Mucosa of rectum (tissue), 2 donors: ENCODE measurements at regions not wholly inside any gene's neighbourhood (a gene's known extent, or its start where the extent isn't known, plus 50 kb on each side); places are given as distances from the start of the nearest gene placed in this dataset.

ENCODE experiments used
- H3K27ac ChIP-seq, 2 donors: one replicate each; pipeline ENCODE4 v1.7.0; 2013; ENCODE audit warnings: inconsistent platforms in 2 of 2, low read depth in 2 of 2, low read length in 2 of 2
- H3K27me3 ChIP-seq, 2 donors: one replicate each; pipeline ENCODE4 v1.7.0; 2013; ENCODE audit warnings: low read length in 2 of 2; ENCODE audit not compliant: control insufficient read depth in 2 of 2, insufficient read depth in 2 of 2
- H3K36me3 ChIP-seq, 2 donors: one replicate each; pipeline ENCODE4 v1.7.0; 2013; ENCODE audit warnings: low read length in 2 of 2; ENCODE audit not compliant: control insufficient read depth in 2 of 2, insufficient read depth in 2 of 2
- H3K4me1 ChIP-seq, 2 donors: one replicate each; pipeline ENCODE4 v1.7.0; 2013; ENCODE audit warnings: low read length in 2 of 2, mild to moderate bottlenecking in 1 of 2; ENCODE audit not compliant: control insufficient read depth in 2 of 2, insufficient read depth in 2 of 2
- H3K4me3 ChIP-seq, 2 donors: one replicate each; pipeline ENCODE4 v1.7.0; 2013; ENCODE audit warnings: low read length in 2 of 2
- H3K9ac ChIP-seq, 2 donors: one replicate each; pipeline ENCODE4 v1.7.0; 2013; ENCODE audit warnings: low read length in 2 of 2, low read depth in 1 of 2, mild to moderate bottlenecking in 1 of 2
- H3K9me3 ChIP-seq, 2 donors: one replicate each; pipeline ENCODE4 v1.7.0; 2013; ENCODE audit warnings: low read length in 2 of 2; ENCODE audit not compliant: control insufficient read depth in 2 of 2
- donor health status: healthy.
- donor health status: Normal muscosa, but diverticular disease.

GRCh38 chr6:29999416-29999815 lies 57.1 kb downstream of the HLA-A start:
- H3K9me3 ChIP-seq, result no peaks in the 10 kb centered on the region
- no peaks in the 10 kb centered on the region for H3K4me1 ChIP-seq
- no peak overlapping the region for H3K4me3 ChIP-seq
- H3K36me3 ChIP-seq, result no peaks in the 10 kb centered on the region
- H3K9ac ChIP-seq, result no peak overlapping the region
- H3K27ac ChIP-seq, result no peak overlapping the region
- no peaks in the 10 kb centered on the region for H3K27me3 ChIP-seq

DNA sequence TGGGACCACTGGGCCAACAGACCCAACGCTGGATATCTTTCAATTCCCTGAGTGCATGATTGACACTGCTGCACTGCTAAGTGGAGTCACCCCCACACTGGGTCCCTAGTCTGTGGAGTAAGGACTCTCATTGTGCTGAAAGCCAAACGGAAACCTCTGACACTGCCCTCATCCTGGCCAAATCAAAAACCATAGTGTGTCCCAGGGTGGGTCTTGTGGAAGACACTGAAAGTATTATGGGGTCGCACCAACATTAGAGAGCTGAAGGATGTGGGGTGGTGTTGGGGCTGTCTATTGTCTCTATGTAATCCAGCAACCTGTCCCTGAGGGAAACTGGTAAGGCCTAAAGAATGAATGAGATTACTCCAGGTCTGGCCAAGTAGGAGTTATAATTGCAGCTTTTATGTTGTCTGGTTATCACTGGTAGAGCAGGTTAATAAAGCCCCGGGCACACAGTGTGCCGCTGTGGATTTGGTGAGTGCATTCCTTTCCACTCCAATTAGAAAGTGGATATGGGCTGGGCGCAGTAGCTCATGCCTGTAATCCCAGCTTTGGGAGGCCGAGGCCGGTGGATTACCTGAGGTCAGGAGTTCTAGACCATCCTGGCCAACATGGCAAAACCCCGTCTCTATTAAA lies 57.9 kb downstream of the HLA-A start:
- no peaks in the 10 kb centered on the region for H3K4me1 ChIP-seq
- H3K9me3 ChIP-seq, result no peaks in the 10 kb centered on the region

GRCh38 chr6:30002871-30003270 lies 58.2 kb upstream of the POLR1H start:
- no peaks in the 10 kb centered on the region for H3K9me3 ChIP-seq
- no peak overlapping the region for H3K4me3 ChIP-seq
- H3K27ac ChIP-seq, result no peak overlapping the region
- H3K4me1 ChIP-seq, result peaks cover 6 to 11% of the 10 kb centered on the region in 2 donors
- H3K27me3 ChIP-seq, result peaks cover 7 to 12% of the 10 kb centered on the region in 2 donors
- no peaks in the 10 kb centered on the region for H3K36me3 ChIP-seq
- H3K9ac ChIP-seq, result no peak overlapping the region

More for the DNA sequence above, 57.9 kb downstream of the HLA-A start:
- Histone ChIP-seq H3K27ac (no peak overlapping the region), H3K9ac (no peak overlapping the region), H3K4me3 (no peak overlapping the region), H3K27me3 (peaks cover 0 to 4% of the 10 kb centered on the region in 2 donors), H3K36me3 (no peaks in the 10 kb centered on the region)

DNA sequence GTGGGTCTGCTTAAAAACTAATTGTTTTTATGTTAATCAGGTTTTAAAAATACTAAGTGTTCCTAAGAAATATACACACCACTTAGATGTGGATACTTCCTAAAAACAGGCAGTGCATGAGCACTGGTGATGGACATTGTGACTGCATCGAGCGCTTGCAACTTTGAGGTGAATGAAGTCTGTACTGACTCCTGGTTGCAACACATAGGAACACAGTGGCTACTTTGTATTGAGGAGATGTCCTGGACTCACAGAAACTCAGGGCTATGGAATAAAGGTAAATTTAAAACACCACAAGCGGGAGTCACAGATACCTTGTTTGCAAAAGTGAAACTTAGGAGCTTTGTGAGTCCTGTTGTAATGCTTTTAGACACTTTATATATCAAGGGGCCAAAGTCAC lies 55.6 kb upstream of the POLR1H start:
- H3K9ac ChIP-seq, result no peak overlapping the region
- H3K4me1 ChIP-seq, result peaks cover 6 to 11% of the 10 kb centered on the region in 2 donors
- peak overlapping the region in 1 of 2 donors; percentile 62 for H3K4me3 ChIP-seq
- no peaks in the 10 kb centered on the region for H3K9me3 ChIP-seq
- no peak overlapping the region for H3K27ac ChIP-seq
- H3K36me3 ChIP-seq, result no peaks in the 10 kb centered on the region
- H3K27me3 ChIP-seq, result peaks cover 12 to 13% of the 10 kb centered on the region in 2 donors

GRCh38 chr6:30006170-30007131 lies 54.6 kb upstream of the POLR1H start:
- H3K4me3 ChIP-seq, result peak overlapping the region; percentile 62 to 68
- no peaks in the 10 kb centered on the region for H3K9me3 ChIP-seq
- no peaks in the 10 kb centered on the region for H3K36me3 ChIP-seq
- peaks cover 12 to 13% of the 10 kb centered on the region in 2 donors for H3K27me3 ChIP-seq
- peak overlapping the region; percentile 32 to 64 for H3K9ac ChIP-seq
- peak overlapping the region in 1 of 2 donors; percentile 59 for H3K27ac ChIP-seq
- H3K4me1 ChIP-seq, result peaks cover 6 to 11% of the 10 kb centered on the region in 2 donors

- H3K27me3 ChIP-seq, result peaks cover 12 to 13% of the 10 kb centered on the region in 2 donors
- H3K9ac ChIP-seq, result peak overlapping the region; percentile 32 to 64
- H3K4me3 ChIP-seq, result peak overlapping the region; percentile 62 to 68
- H3K4me1 ChIP-seq, result peaks cover 6 to 11% of the 10 kb centered on the region in 2 donors
- no peaks in the 10 kb centered on the region for H3K36me3 ChIP-seq
- H3K27ac ChIP-seq, result no peak overlapping the region
- H3K9me3 ChIP-seq, result no peaks in the 10 kb centered on the region
Measured at GRCh38 chr6:30007132-30007764, 53.8 kb upstream of the POLR1H start.

- Histone ChIP-seq H3K9ac (no peak overlapping the region), H3K9me3 (no peaks in the 10 kb centered on the region), H3K27ac (no peak overlapping the region), H3K4me1 (peaks cover 6 to 11% of the 10 kb centered on the region in 2 donors), H3K36me3 (no peaks in the 10 kb centered on the region), H3K27me3 (peaks cover 12 to 13% of the 10 kb centered on the region in 2 donors), H3K4me3 (no peak overlapping the region)
Measured at GRCh38 chr6:30009113-30009512, 52.0 kb upstream of the POLR1H start.
